ENCODE measurements at regions not wholly inside any gene's neighbourhood (a gene's known extent, or its start where the extent isn't known, plus 50 kb on each side); places are given as distances from the start of the nearest gene placed in this dataset.
"Not testable (repeated sequence)": the region's sequence is repeated elsewhere in the genome, so short reads cannot be mapped to it uniquely, and the experiment has no call there.

GRCh38 chr1:223999761-224000160 is 114.2 kb upstream of the FBXO28 start:
- peak; percentile 55 for ATAC-seq
- intact Hi-C loops (cut with micrococcal nuclease): not testable (repeated sequence)

GRCh38 chr1:223998676-223999455 is 115.0 kb upstream of the FBXO28 start:
- ATAC-seq: peak; percentile 71
- intact Hi-C loops (cut with micrococcal nuclease); DNase-seq: not testable (repeated sequence)

More at GRCh38 chr1:223999761-224000160, 114.2 kb upstream of the FBXO28 start:
- DNase-seq: not testable (repeated sequence)

- ATAC-seq; DNase-seq; intact Hi-C loops (cut with micrococcal nuclease): not testable (repeated sequence)
Measured at GRCh38 chr1:223996376-223996775, 117.5 kb upstream of the FBXO28 start.

- ATAC-seq: peak; percentile 100
- peak; percentile 100 for DNase-seq
- intact Hi-C loops (cut with micrococcal nuclease): not testable (repeated sequence)
Measured at GRCh38 chr1:223992456-223993246, 121.3 kb upstream of the FBXO28 start.

- intact Hi-C loops (cut with micrococcal nuclease); ATAC-seq; DNase-seq: not testable (repeated sequence)
Measured at GRCh38 chr1:223991297-223991857, 122.5 kb upstream of the FBXO28 start.

- DNase-seq; intact Hi-C loops (cut with micrococcal nuclease); ATAC-seq: not testable (repeated sequence)
Measured at GRCh38 chr1:223961985-223962384, 116.2 kb upstream of the TP53BP2 start.

GRCh38 chr1:223952801-223953200 is 107.1 kb upstream of the TP53BP2 start:
- ATAC-seq; DNase-seq; intact Hi-C loops (cut with micrococcal nuclease): not testable (repeated sequence)

- ATAC-seq; intact Hi-C loops (cut with micrococcal nuclease); DNase-seq: not testable (repeated sequence)
Measured at GRCh38 chr1:223951551-223951950, 105.8 kb upstream of the TP53BP2 start.

GRCh38 chr1:223949944-223950343 is 104.2 kb upstream of the TP53BP2 start:
- ATAC-seq; DNase-seq; intact Hi-C loops (cut with micrococcal nuclease): not testable (repeated sequence)

- intact Hi-C loops (cut with micrococcal nuclease); ATAC-seq; DNase-seq: not testable (repeated sequence)
Measured at GRCh38 chr1:223948041-223948440, 102.3 kb upstream of the TP53BP2 start.

- DNase-seq; intact Hi-C loops (cut with micrococcal nuclease); ATAC-seq: not testable (repeated sequence)
Measured at GRCh38 chr1:223936592-223936991, 90.8 kb upstream of the TP53BP2 start.

- intact Hi-C loops (cut with micrococcal nuclease); ATAC-seq; DNase-seq: not testable (repeated sequence)
Measured at GRCh38 chr1:223931476-223931875, 85.7 kb upstream of the TP53BP2 start.

GRCh38 chr1:223920805-223921204 is 75.1 kb upstream of the TP53BP2 start:
- intact Hi-C loops (cut with micrococcal nuclease); ATAC-seq: not testable (repeated sequence)
- peak; percentile 53 for DNase-seq

- DNase-seq; intact Hi-C loops (cut with micrococcal nuclease); ATAC-seq: not testable (repeated sequence)
Measured at GRCh38 chr1:223915476-223915875, 69.7 kb upstream of the TP53BP2 start.

GRCh38 chr1:223913715-223914114 is 68.0 kb upstream of the TP53BP2 start:
- ATAC-seq; intact Hi-C loops (cut with micrococcal nuclease); DNase-seq: not testable (repeated sequence)

- ATAC-seq; intact Hi-C loops (cut with micrococcal nuclease); DNase-seq: not testable (repeated sequence)
Measured at GRCh38 chr1:223907943-223908587, 62.3 kb upstream of the TP53BP2 start.

GRCh38 chr1:223903221-223903620 is 57.5 kb upstream of the TP53BP2 start:
- ATAC-seq; intact Hi-C loops (cut with micrococcal nuclease); DNase-seq: not testable (repeated sequence)

GRCh38 chr1:223899775-223900174 is 54.0 kb upstream of the TP53BP2 start:
- intact Hi-C loops (cut with micrococcal nuclease): not testable (repeated sequence)

GRCh38 chr1:223897097-223897496 is 51.4 kb upstream of the TP53BP2 start:
- ATAC-seq; intact Hi-C loops (cut with micrococcal nuclease); DNase-seq: not testable (repeated sequence)

More at GRCh38 chr1:223899775-223900174, 54.0 kb upstream of the TP53BP2 start:
- not testable (repeated sequence) for ATAC-seq, DNase-seq

All from left ventricle myocardium superior (tissue), 1 donor.